Left ventricle myocardium inferior (tissue), 1 donor: ENCODE measurements at regions not wholly inside any gene's neighbourhood (a gene's known extent, or its start where the extent isn't known, plus 50 kb on each side); places are given as distances from the start of the nearest gene placed in this dataset.

Experiments
- DNase-seq: peaks from one replicate; pipeline ENCODE4 v3.0.0-alpha.2; 2020
- H3K27ac ChIP-seq: fragments of 200-600 bp; replicated peaks from 2 replicates; pipeline ENCODE4 v1.8.0; 2021
- H3K27me3 ChIP-seq: fragments of 200-600 bp; 2 replicates; pipeline ENCODE4 v1.8.0; 2021; ENCODE audit warnings: low read depth
- H3K36me3 ChIP-seq: fragments of 200-600 bp; 2 replicates; pipeline ENCODE4 v1.8.0; 2021
- H3K4me1 ChIP-seq: fragments of 200-600 bp; 2 replicates; pipeline ENCODE4 v1.8.0; 2021
- H3K4me3 ChIP-seq: fragments of 200-600 bp; 2 replicates; pipeline ENCODE4 v1.8.0; 2021; ENCODE audit warnings: mild to moderate bottlenecking, moderate library complexity
- H3K9me3 ChIP-seq: fragments of 200-600 bp; replicated peaks from 2 replicates; pipeline ENCODE4 v1.8.0; 2021
- CTCF ChIP-seq: fragments of 200-600 bp; IDR thresholded peaks from 2 replicates; pipeline ENCODE4 v1.8.0; 2021; ENCODE audit warnings: antibody characterized with exemption, mild to moderate bottlenecking, borderline replicate concordance
- intact Hi-C: fragments of 100-400 bp; cut with micrococcal nuclease; formaldehyde crosslinking; loops from one replicate; pipeline ENCODE4 v1.11.0; 2022
- donor health status: DM: no; HTN: yes; CAD: no; lungs with severe emphysema.

GRCh38 chr9:2354856-2355696, 266.5 kb upstream of the VLDLR start:
- no peak for DNase-seq
- H3K27ac ChIP-seq: no peak overlapping the region
- TF ChIP-seq CTCF: no peak
- H3K4me1 ChIP-seq: no peaks in the 10 kb centered on the region
- no peaks in the 10 kb centered on the region for H3K9me3 ChIP-seq
- H3K4me3 ChIP-seq: no peak overlapping the region
- no peaks in the 10 kb centered on the region for H3K27me3 ChIP-seq
- H3K36me3 ChIP-seq: no peaks in the 10 kb centered on the region
- intact Hi-C loops: no loop called here

GRCh38 chr9:2355697-2355983, 265.9 kb upstream of the VLDLR start:
- Histone ChIP-seq H3K9me3 (no peaks in the 10 kb centered on the region), H3K4me1 (no peaks in the 10 kb centered on the region), H3K36me3 (no peaks in the 10 kb centered on the region), H3K4me3 (no peak overlapping the region), H3K27me3 (no peaks in the 10 kb centered on the region), H3K27ac (no peak overlapping the region)
- DNase-seq: no peak
- no peak for TF ChIP-seq CTCF
- intact Hi-C loops: no loop called here

- DNase-seq: no peak
- Histone ChIP-seq H3K27me3 (no peaks in the 10 kb centered on the region), H3K9me3 (no peaks in the 10 kb centered on the region), H3K27ac (no peak overlapping the region), H3K4me1 (no peaks in the 10 kb centered on the region), H3K4me3 (no peak overlapping the region), H3K36me3 (no peaks in the 10 kb centered on the region)
- no peak for TF ChIP-seq CTCF
- intact Hi-C loops: no loop called here
These were observed 265.4 kb upstream of the VLDLR start for GRCh38 chr9:2356041-2356790.

- Histone ChIP-seq H3K27me3 (no peaks in the 10 kb centered on the region), H3K36me3 (no peaks in the 10 kb centered on the region), H3K4me3 (no peak overlapping the region), H3K4me1 (no peaks in the 10 kb centered on the region), H3K9me3 (no peaks in the 10 kb centered on the region), H3K27ac (no peak overlapping the region)
- intact Hi-C loops: no loop called here
- no peak for DNase-seq
- TF ChIP-seq CTCF: no peak
These were observed 261.6 kb upstream of the VLDLR start for GRCh38 chr9:2359891-2360471.

- DNase-seq: no peak
- no peak overlapping the region for H3K27ac ChIP-seq
- intact Hi-C loops: no loop called here
- H3K4me3 ChIP-seq: no peak overlapping the region
- no peak for TF ChIP-seq CTCF
- no peaks in the 10 kb centered on the region for H3K9me3 ChIP-seq
- no peaks in the 10 kb centered on the region for H3K4me1 ChIP-seq
- no peaks in the 10 kb centered on the region for H3K36me3 ChIP-seq
- no peaks in the 10 kb centered on the region for H3K27me3 ChIP-seq
These were observed 259.4 kb upstream of the VLDLR start for GRCh38 chr9:2362150-2362549.
